A549 (cell line): ENCODE measurements at regions not wholly inside any gene's neighbourhood (a gene's known extent, or its start where the extent isn't known, plus 50 kb on each side); places are given as distances from the start of the nearest gene placed in this dataset.

Source experiments
- CHD4 ChIP-seq: fragments of 200-600 bp; sonication (generic); IDR thresholded peaks from 2 replicates; pipeline ENCODE4 v1.6.1; 2016; ENCODE audit warnings: antibody characterized with exemption, mild to moderate bottlenecking, borderline replicate concordance
- CTCF ChIP-seq: fragments of >200 bp; sonication (Bioruptor Twin); formaldehyde crosslinking; IDR thresholded peaks from 3 replicates; pipeline ENCODE4 v1.5.1; 2016
- ELK1 ChIP-seq: fragments of 150-350 bp; IDR thresholded peaks from 2 replicates; pipeline ENCODE4 v1.6.1; 2014; ENCODE audit warnings: low read depth, mild to moderate bottlenecking, low read length
- GATA3 ChIP-seq: IDR thresholded peaks from 2 replicates; pipeline ENCODE4 v1.6.1; 2012; ENCODE audit warnings: borderline replicate concordance
- JUN ChIP-seq, 2 experiments: fragments of >200 bp; sonication (Bioruptor Twin); formaldehyde crosslinking; IDR thresholded peaks; 2 replicates in 1 of 2; 3 replicates in 1 of 2; pipeline ENCODE4 v1.6.1; 2016 to 2017
- JUNB ChIP-seq: fragments of >200 bp; sonication (Bioruptor Twin); formaldehyde crosslinking; IDR thresholded peaks from 2 replicates; pipeline ENCODE4 v1.6.1; 2016
- MAFK ChIP-seq: fragments of 450-650 bp; IDR thresholded peaks from 2 replicates; pipeline ENCODE4 v1.6.1; 2014; ENCODE audit not compliant: partially characterized antibody
- MAX ChIP-seq: IDR thresholded peaks from 2 replicates; pipeline ENCODE4 v1.6.1; 2012
- PBX3 ChIP-seq: IDR thresholded peaks from 2 replicates; pipeline ENCODE4 v1.6.1; 2012
- POLR2A ChIP-seq: IDR thresholded peaks from 2 replicates; pipeline ENCODE4 v1.6.1; 2012; ENCODE audit warnings: mild to moderate bottlenecking, low read length
- TP53 ChIP-seq: fragments of 250-450 bp; sonication (Bioruptor Pico); IDR thresholded peaks from 2 replicates; pipeline ENCODE4 v1.5.0; 2021; ENCODE audit warnings: mild to moderate bottlenecking, moderate library complexity
- TF ChIP-seq, protein P1 (sequence below): fragments of 200-600 bp; sonication (generic); IDR thresholded peaks from 2 replicates; pipeline ENCODE4 v1.6.1; 2016; ENCODE audit warnings: antibody characterized with exemption, mild to moderate bottlenecking, moderate library complexity

GRCh38 chr2:120616261-120616660 lies 119.4 kb upstream of the GLI2 start:
- no peak for TF ChIP-seq MAX
- TF ChIP-seq CHD4: no peak
- TF ChIP-seq CTCF: no peak
- no peak for TF ChIP-seq GATA3
- TF ChIP-seq POLR2A: no peak
- no peak for TF ChIP-seq JUNB
- TF ChIP-seq, protein P1, sequence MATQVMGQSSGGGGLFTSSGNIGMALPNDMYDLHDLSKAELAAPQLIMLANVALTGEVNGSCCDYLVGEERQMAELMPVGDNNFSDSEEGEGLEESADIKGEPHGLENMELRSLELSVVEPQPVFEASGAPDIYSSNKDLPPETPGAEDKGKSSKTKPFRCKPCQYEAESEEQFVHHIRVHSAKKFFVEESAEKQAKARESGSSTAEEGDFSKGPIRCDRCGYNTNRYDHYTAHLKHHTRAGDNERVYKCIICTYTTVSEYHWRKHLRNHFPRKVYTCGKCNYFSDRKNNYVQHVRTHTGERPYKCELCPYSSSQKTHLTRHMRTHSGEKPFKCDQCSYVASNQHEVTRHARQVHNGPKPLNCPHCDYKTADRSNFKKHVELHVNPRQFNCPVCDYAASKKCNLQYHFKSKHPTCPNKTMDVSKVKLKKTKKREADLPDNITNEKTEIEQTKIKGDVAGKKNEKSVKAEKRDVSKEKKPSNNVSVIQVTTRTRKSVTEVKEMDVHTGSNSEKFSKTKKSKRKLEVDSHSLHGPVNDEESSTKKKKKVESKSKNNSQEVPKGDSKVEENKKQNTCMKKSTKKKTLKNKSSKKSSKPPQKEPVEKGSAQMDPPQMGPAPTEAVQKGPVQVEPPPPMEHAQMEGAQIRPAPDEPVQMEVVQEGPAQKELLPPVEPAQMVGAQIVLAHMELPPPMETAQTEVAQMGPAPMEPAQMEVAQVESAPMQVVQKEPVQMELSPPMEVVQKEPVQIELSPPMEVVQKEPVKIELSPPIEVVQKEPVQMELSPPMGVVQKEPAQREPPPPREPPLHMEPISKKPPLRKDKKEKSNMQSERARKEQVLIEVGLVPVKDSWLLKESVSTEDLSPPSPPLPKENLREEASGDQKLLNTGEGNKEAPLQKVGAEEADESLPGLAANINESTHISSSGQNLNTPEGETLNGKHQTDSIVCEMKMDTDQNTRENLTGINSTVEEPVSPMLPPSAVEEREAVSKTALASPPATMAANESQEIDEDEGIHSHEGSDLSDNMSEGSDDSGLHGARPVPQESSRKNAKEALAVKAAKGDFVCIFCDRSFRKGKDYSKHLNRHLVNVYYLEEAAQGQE: no peak
- no peak for TF ChIP-seq TP53 (CRISPR knock-in tag)
- TF ChIP-seq PBX3: no peak
- no peak for TF ChIP-seq ELK1
- no peak for TF ChIP-seq MAFK
- no peak for TF ChIP-seq JUN (IDR thresholded peaks at IDR 0.05)
